HepG2 (cell line): ENCODE measurements at regions not wholly inside any gene's neighbourhood (a gene's known extent, or its start where the extent isn't known, plus 50 kb on each side); places are given as distances from the start of the nearest gene placed in this dataset.

Experiments
- ATAC-seq: fragments of 200-7000 bp; cut with Tn5 transposase; 3 replicates; pipeline ENCODE4 v1.9.1; 2020; ENCODE audit warnings: mild to moderate bottlenecking, moderate library complexity
- BruUV-seq: library from RNA; stranded (reverse); fragments of 400-500 nt; replicated peaks from 2 replicates; lab custom pipeline; 2021; lab: Mats Ljungman, UMichigan
- CTCF ChIA-PET: fragments of 300-600 bp; formaldehyde crosslinking; extraction: SDS; loops from one replicate; lab custom pipeline; 2021; ENCODE audit warnings: low total read pairs, inconsistent platforms, low intra/inter-chr PET ratio; lab: Yijun Ruan, JAX
- POLR2A ChIA-PET: fragments of 350-600 bp; sonication (Branson Sonifier 250); formaldehyde crosslinking; loops from one replicate; lab custom pipeline; 2020; ENCODE audit warnings: antibody characterized with exemption, inconsistent platforms; lab: Yijun Ruan, JAX
- DNase-seq: peaks from one replicate; pipeline ENCODE4 v3.0.0-alpha.2; 2015; ENCODE audit warnings: low spot score
- FAIRE-seq: peaks from 3 replicates; lab custom pipeline; 2011; peaks lifted over from hg19 to GRCh38; lab: Jason Lieb, UNC
- H2AFZ ChIP-seq: one replicate; pipeline ENCODE4 v1.6.1; 2011; ENCODE audit warnings: low read length, inconsistent platforms
- H3K27ac ChIP-seq: fragments of 300-600 bp; 3 replicates; pipeline ENCODE4 v1.8.0; 2011; ENCODE audit warnings: mixed run types, mild to moderate bottlenecking, mixed read lengths, low read length, inconsistent platforms; ENCODE audit not compliant: insufficient read depth; ENCODE audit errors: extremely low read length
- H3K27me3 ChIP-seq, 2 experiments: fragments of 200-600 bp in 1 of 2; 2 replicates in 1 of 2; 3 replicates in 1 of 2; pipeline versions ENCODE4 v1.6.0 to v1.8.0; 2011; ENCODE audit warnings: low read length in 2 of 2, mild to moderate bottlenecking in 2 of 2, moderate library complexity in 2 of 2, inconsistent platforms in 1 of 2; ENCODE audit not compliant: insufficient read depth in 2 of 2, control insufficient read depth in 1 of 2
- H3K36me3 ChIP-seq, 2 experiments: fragments of 200-600 bp in 1 of 2; replicated peaks in 1 of 2; 2 replicates in 1 of 2; 3 replicates in 1 of 2; pipeline versions ENCODE4 v1.5.1 to v1.8.0; 2011; ENCODE audit warnings: low read length in 2 of 2, inconsistent platforms in 1 of 2; ENCODE audit not compliant: insufficient read depth in 2 of 2, control insufficient read depth in 1 of 2
- H3K4me1 ChIP-seq: 2 replicates; pipeline ENCODE4 v1.5.1; 2012; ENCODE audit warnings: low read length, inconsistent platforms; ENCODE audit not compliant: insufficient read depth
- H3K4me2 ChIP-seq: 2 replicates; pipeline ENCODE4 v1.6.0; 2011; ENCODE audit warnings: low read depth, low read length, inconsistent platforms
- H3K4me3 ChIP-seq, 3 experiments: fragments of 200-600 bp in 1 of 3; sonication (generic), shearing (Covaris generic) in 1 of 3; replicated peaks in 1 of 3; 2 replicates each; pipeline ENCODE4 v1.5.1; 2011 to 2016; ENCODE audit warnings: low read length in 3 of 3, inconsistent platforms in 2 of 3, low read depth in 2 of 3, mild to moderate bottlenecking in 2 of 3, control low read depth in 1 of 3, mixed read lengths in 1 of 3; ENCODE audit not compliant: insufficient read depth in 1 of 3
- H3K79me2 ChIP-seq: one replicate; pipeline ENCODE4 v1.6.1; 2011; ENCODE audit warnings: low read length, inconsistent platforms; ENCODE audit not compliant: insufficient read depth
- H3K9ac ChIP-seq: 2 replicates; pipeline ENCODE4 v1.6.0; 2011; ENCODE audit warnings: mild to moderate bottlenecking, low read depth, low read length, inconsistent platforms; ENCODE audit not compliant: insufficient read depth
- H3K9me3 ChIP-seq: 2 replicates; pipeline ENCODE4 v1.5.1; 2012; ENCODE audit warnings: mild to moderate bottlenecking, low read length
- H4K20me1 ChIP-seq: 2 replicates; pipeline ENCODE4 v1.6.0; 2011; ENCODE audit warnings: inconsistent platforms, mild to moderate bottlenecking, low read length, moderate library complexity; ENCODE audit not compliant: insufficient read depth
- GATA4 ChIP-seq: sonication (generic); IDR thresholded peaks from 2 replicates; pipeline ENCODE4 v1.6.1; 2016; ENCODE audit warnings: antibody characterized with exemption, low read depth, borderline replicate concordance
- HDAC6 ChIP-seq: fragments of 200-600 bp; sonication (generic); IDR thresholded peaks from 2 replicates; pipeline ENCODE4 v1.7.0; 2017; ENCODE audit warnings: mild to moderate bottlenecking, antibody characterized with exemption, low read length, low read depth
- KDM6A ChIP-seq: IDR thresholded peaks from 2 replicates; pipeline ENCODE4 v1.6.1; 2016; ENCODE audit warnings: low read depth
- PCBP1 ChIP-seq: fragments of 200-400 bp; formaldehyde crosslinking; IDR thresholded peaks from 2 replicates; pipeline ENCODE4 v1.6.1; 2017; ENCODE audit warnings: mild to moderate bottlenecking, low read depth, low read length, borderline replicate concordance
- POGZ ChIP-seq: sonication (generic); formaldehyde crosslinking; IDR thresholded peaks from 2 replicates; pipeline ENCODE4 v1.4.0; 2020; ENCODE audit warnings: mild to moderate bottlenecking, missing genetic modification reagents
- RORA ChIP-seq: sonication (generic); formaldehyde crosslinking; IDR thresholded peaks from 2 replicates; pipeline ENCODE4 v1.5.0; 2020; ENCODE audit warnings: mild to moderate bottlenecking, missing genetic modification reagents, moderate library complexity
- TEAD2 ChIP-seq: sonication (generic); formaldehyde crosslinking; IDR thresholded peaks from 2 replicates; pipeline ENCODE4 v1.9.0; 2021; ENCODE audit warnings: missing genetic modification reagents
- TGIF2 ChIP-seq: IDR thresholded peaks from 2 replicates; pipeline ENCODE4 v1.6.1; 2016; ENCODE audit warnings: control low read depth, missing compliant biosample characterization
- ZFY ChIP-seq: sonication (generic); formaldehyde crosslinking; IDR thresholded peaks from 2 replicates; pipeline ENCODE4 v1.4.0; 2020; ENCODE audit warnings: missing genetic modification reagents
- ZNF205 ChIP-seq: IDR thresholded peaks from 2 replicates; pipeline ENCODE4 v1.6.1; 2018; ENCODE audit warnings: missing biosample characterization, missing genetic modification reagents
- ZNF282 ChIP-seq: fragments of 450-650 bp; IDR thresholded peaks from 2 replicates; pipeline ENCODE4 v1.6.1; 2018; ENCODE audit not compliant: partially characterized antibody
- ZNF570 ChIP-seq: sonication (generic); formaldehyde crosslinking; IDR thresholded peaks from 2 replicates; pipeline ENCODE4 v1.4.0; 2020; ENCODE audit warnings: mild to moderate bottlenecking, missing genetic modification reagents, borderline replicate concordance
- ZNF777 ChIP-seq: sonication (generic); formaldehyde crosslinking; IDR thresholded peaks from 2 replicates; pipeline ENCODE4 v1.4.0; 2020; ENCODE audit warnings: missing genetic modification reagents
- WGBS: methylation state at CpG from one replicate; pipeline ENCODE4 v1.1.6; 2017; ENCODE audit warnings: low lambda C conversion rate; 5-methylcytosine and 5-hydroxymethylcytosine counted together
- in situ Hi-C: cut with HindIII; loops from 2 replicates; pipeline ENCODE4 v1.10.0; 2017; ENCODE audit warnings: low pct_unique_long_range_greater_than_20kb; ENCODE audit not compliant: extremely low pct_ligation_motif_present
- intact Hi-C: fragments of 100-400 bp; cut with micrococcal nuclease; formaldehyde crosslinking; loops from one replicate; pipeline ENCODE4 v1.10.0; 2022; ENCODE audit not compliant: unreplicated experiment
- TF ChIP-seq, protein P1 (sequence below): sonication (generic); formaldehyde crosslinking; IDR thresholded peaks from 2 replicates; pipeline ENCODE4 v1.5.0; 2020; ENCODE audit warnings: missing genetic modification reagents
- TF ChIP-seq, protein P2 (sequence below): sonication (generic); formaldehyde crosslinking; IDR thresholded peaks from 2 replicates; pipeline ENCODE4 v1.4.0; 2020; ENCODE audit warnings: missing genetic modification reagents

DNA sequence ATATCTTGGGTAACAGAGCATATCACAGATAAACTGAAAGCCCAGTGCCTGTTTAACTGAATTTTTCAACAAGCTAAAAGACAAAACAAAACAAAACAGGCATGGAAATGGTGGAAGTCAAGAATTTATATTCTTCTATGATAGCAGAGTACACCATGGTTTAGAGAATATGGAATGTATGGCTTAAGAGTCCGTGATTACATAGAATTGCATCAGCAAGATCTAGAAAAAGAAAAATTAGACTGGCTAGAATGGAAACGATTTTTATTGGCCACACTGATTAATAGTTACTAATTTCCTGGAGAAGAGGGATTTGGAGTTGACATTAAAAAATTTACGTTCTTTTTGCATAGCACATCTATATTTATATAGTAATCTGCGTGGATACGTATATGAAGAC lies 435.2 kb upstream of the DPPA4 start:
- BruUV-seq = no TSS peak
- in situ Hi-C loops = no loop called here
- ATAC-seq = no peak
- no peaks in the 10 kb centered on the region for H3K4me1 ChIP-seq
- no peak for DNase-seq
- no peaks in the 10 kb centered on the region for H4K20me1 ChIP-seq
- POLR2A ChIA-PET = no interaction called here
- no peak overlapping the region for H3K4me2 ChIP-seq
- no peak for TF ChIP-seq RORA
- H3K27me3 ChIP-seq = no peaks in the 10 kb centered on the region; a peak in 1 of 5 replicates
- CTCF ChIA-PET = no interaction called here
- no peak overlapping the region for H2AFZ ChIP-seq
- no peak overlapping the region for H3K4me3 ChIP-seq
- no peaks in the 10 kb centered on the region for H3K36me3 ChIP-seq
- no peaks in the 10 kb centered on the region for H3K79me2 ChIP-seq
- no peak overlapping the region for H3K27ac ChIP-seq
- no peak overlapping the region for H3K9ac ChIP-seq
- 2% methylated on average over 5 of the region's 5 CpGs for WGBS
- intact Hi-C loops = no loop called here
- H3K9me3 ChIP-seq = peaks cover 8% of the 10 kb centered on the region; the same call in 1 of the 2 replicates
- FAIRE-seq = no peak

DNA sequence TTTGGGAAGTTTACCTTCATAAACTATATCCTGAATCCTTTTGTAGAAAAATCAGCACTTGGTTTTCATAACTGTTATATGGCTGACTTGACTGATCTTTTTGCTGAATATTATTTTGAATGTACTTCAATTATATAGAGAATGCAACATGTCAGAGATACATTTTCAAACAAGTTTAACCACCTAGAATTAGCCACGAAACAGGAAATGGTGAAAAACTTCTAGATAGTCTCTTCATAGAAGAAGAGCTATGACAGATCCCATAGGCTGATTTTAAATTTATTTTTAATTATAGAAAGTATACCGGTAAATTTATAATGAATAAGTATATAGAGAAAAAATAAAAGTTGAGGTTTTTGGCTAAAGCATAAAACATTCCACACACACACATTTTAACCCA lies 436.8 kb upstream of the DPPA4 start:
- CTCF ChIA-PET = no interaction called here
- no TSS peak for BruUV-seq
- TF ChIP-seq ZNF777 (CRISPR knock-in tag) (no peak), ZNF282 (no peak), ZNF205 (CRISPR knock-in tag) (no peak), TGIF2 (no peak), POGZ (no peak), PCBP1 (no peak), TEAD2 (CRISPR knock-in tag) (no peak), ZNF570 (CRISPR knock-in tag) (no peak), HDAC6 (no peak), KDM6A (CRISPR knock-in tag) (no peak), GATA4 (no peak), ZFY (CRISPR knock-in tag) (no peak)
- TF ChIP-seq, protein P1, sequence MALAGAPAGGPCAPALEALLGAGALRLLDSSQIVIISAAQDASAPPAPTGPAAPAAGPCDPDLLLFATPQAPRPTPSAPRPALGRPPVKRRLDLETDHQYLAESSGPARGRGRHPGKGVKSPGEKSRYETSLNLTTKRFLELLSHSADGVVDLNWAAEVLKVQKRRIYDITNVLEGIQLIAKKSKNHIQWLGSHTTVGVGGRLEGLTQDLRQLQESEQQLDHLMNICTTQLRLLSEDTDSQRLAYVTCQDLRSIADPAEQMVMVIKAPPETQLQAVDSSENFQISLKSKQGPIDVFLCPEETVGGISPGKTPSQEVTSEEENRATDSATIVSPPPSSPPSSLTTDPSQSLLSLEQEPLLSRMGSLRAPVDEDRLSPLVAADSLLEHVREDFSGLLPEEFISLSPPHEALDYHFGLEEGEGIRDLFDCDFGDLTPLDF = no peak
- TF ChIP-seq, protein P2, sequence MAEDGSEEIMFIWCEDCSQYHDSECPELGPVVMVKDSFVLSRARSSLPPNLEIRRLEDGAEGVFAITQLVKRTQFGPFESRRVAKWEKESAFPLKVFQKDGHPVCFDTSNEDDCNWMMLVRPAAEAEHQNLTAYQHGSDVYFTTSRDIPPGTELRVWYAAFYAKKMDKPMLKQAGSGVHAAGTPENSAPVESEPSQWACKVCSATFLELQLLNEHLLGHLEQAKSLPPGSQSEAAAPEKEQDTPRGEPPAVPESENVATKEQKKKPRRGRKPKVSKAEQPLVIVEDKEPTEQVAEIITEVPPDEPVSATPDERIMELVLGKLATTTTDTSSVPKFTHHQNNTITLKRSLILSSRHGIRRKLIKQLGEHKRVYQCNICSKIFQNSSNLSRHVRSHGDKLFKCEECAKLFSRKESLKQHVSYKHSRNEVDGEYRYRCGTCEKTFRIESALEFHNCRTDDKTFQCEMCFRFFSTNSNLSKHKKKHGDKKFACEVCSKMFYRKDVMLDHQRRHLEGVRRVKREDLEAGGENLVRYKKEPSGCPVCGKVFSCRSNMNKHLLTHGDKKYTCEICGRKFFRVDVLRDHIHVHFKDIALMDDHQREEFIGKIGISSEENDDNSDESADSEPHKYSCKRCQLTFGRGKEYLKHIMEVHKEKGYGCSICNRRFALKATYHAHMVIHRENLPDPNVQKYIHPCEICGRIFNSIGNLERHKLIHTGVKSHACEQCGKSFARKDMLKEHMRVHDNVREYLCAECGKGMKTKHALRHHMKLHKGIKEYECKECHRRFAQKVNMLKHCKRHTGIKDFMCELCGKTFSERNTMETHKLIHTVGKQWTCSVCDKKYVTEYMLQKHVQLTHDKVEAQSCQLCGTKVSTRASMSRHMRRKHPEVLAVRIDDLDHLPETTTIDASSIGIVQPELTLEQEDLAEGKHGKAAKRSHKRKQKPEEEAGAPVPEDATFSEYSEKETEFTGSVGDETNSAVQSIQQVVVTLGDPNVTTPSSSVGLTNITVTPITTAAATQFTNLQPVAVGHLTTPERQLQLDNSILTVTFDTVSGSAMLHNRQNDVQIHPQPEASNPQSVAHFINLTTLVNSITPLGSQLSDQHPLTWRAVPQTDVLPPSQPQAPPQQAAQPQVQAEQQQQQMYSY (CRISPR knock-in tag) = no peak

More for the DNA sequence above, 436.8 kb upstream of the DPPA4 start:
- Histone ChIP-seq H3K4me1 (no peaks in the 10 kb centered on the region), H3K4me3 (no peak overlapping the region), H3K27ac (no peak overlapping the region), H4K20me1 (no peaks in the 10 kb centered on the region), H3K36me3 (no peaks in the 10 kb centered on the region), H3K27me3 (no peaks in the 10 kb centered on the region; a peak in 1 of 5 replicates), H3K79me2 (no peaks in the 10 kb centered on the region), H2AFZ (no peak overlapping the region), H3K9me3 (peaks cover 22% of the 10 kb centered on the region), H3K9ac (no peak overlapping the region), H3K4me2 (no peak overlapping the region)
- in situ Hi-C loops (no loop called here), intact Hi-C loops (no loop called here)
- 2% methylated on average over 2 of the region's 2 CpGs for WGBS
- DNase-seq = no peak
- POLR2A ChIA-PET = no interaction called here
- no peak for FAIRE-seq
- no peak for ATAC-seq
